ENCODE measurements at regions not wholly inside any gene's neighbourhood (a gene's known extent, or its start where the extent isn't known, plus 50 kb on each side); places are given as distances from the start of the nearest gene placed in this dataset.

GRCh38 chr2:150676747-150677383, 189.4 kb upstream of the RND3 start:
- H2AFZ ChIP-seq (ENCODE audit: low read depth, low read length) = no peak overlapping the region
- TF ChIP-seq POLR2AphosphoS5 (IDR thresholded peaks at IDR 0.05; ENCODE audit: insufficient read depth, low read depth, low read length) = no peak
- TF ChIP-seq FOS (IDR thresholded peaks at IDR 0.05; ENCODE audit: borderline replicate concordance, insufficient read depth, low read length) = no peak
- TF ChIP-seq, protein P1, sequence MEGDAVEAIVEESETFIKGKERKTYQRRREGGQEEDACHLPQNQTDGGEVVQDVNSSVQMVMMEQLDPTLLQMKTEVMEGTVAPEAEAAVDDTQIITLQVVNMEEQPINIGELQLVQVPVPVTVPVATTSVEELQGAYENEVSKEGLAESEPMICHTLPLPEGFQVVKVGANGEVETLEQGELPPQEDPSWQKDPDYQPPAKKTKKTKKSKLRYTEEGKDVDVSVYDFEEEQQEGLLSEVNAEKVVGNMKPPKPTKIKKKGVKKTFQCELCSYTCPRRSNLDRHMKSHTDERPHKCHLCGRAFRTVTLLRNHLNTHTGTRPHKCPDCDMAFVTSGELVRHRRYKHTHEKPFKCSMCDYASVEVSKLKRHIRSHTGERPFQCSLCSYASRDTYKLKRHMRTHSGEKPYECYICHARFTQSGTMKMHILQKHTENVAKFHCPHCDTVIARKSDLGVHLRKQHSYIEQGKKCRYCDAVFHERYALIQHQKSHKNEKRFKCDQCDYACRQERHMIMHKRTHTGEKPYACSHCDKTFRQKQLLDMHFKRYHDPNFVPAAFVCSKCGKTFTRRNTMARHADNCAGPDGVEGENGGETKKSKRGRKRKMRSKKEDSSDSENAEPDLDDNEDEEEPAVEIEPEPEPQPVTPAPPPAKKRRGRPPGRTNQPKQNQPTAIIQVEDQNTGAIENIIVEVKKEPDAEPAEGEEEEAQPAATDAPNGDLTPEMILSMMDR (IDR thresholded peaks at IDR 0.05; ENCODE audit: extremely low read depth in 1 of 2, insufficient read depth in 1 of 2, low read depth in 1 of 2, low read length in 2 of 2) = no peak
- no peak for TF ChIP-seq GATA2 (IDR thresholded peaks at IDR 0.05; ENCODE audit: insufficient read depth, insufficient read length, low read depth, low read length)
- TF ChIP-seq JUN (IDR thresholded peaks at IDR 0.05; ENCODE audit: borderline replicate concordance, insufficient read depth, insufficient read length, low read depth) = no peak
- TF ChIP-seq EZH2 (IDR thresholded peaks at IDR 0.05; ENCODE audit: borderline replicate concordance, low read depth, low read length, severe bottlenecking) = no peak
- no peak for TF ChIP-seq POLR2A (IDR thresholded peaks at IDR 0.05; ENCODE audit: low read depth, low read length)
- dilution Hi-C loops (cut with MboI; ENCODE audit: extremely low pct_ligation_motif_present, low sequenced_read_pairs) = no loop called here
- no peaks in the 10 kb centered on the region for H3K27me3 ChIP-seq (ENCODE audit: control insufficient read depth in 2 of 2, insufficient read depth in 2 of 2, low read length in 2 of 2)
- peaks cover 2% of the 10 kb centered on the region for H3K4me1 ChIP-seq (ENCODE audit: control insufficient read depth, extremely low read depth, insufficient read depth, low read length)
- intact Hi-C loops (cut with micrococcal nuclease) = no loop called here
- H3K4me3 ChIP-seq (replicated peaks in 1 of 3; ENCODE audit: insufficient read depth in 1 of 3, low read depth in 1 of 3, low read length in 3 of 3) = no peak overlapping the region
- no peaks in the 10 kb centered on the region for H3K79me2 ChIP-seq (ENCODE audit: control insufficient read depth, insufficient read depth, low read length)
- DNase-seq (ENCODE audit: low read depth, low spot score) (peak; percentile 36), FAIRE-seq (no peak)
- BruUV-seq (replicated peaks) = no TSS peak
- POLR2A ChIA-PET = interaction anchor here (0.6 kb wide), 1 partner anchor 51 kb away, joined by 3 read pairs; no protein-coding TSS in a partner anchor
- no peak overlapping the region for H3K27ac ChIP-seq (ENCODE audit: insufficient read depth, low read depth, low read length)
- H3K9ac ChIP-seq (replicated peaks; ENCODE audit: extremely low read depth, insufficient read depth, low read length) = no peak overlapping the region
- CTCF ChIA-PET = interaction anchor here (0.6 to 1.2 kb wide), 3 partner anchors 10 to 75 kb away, joined by 4 to 5 read pairs (median 4); no protein-coding TSS in a partner anchor
- no peaks in the 10 kb centered on the region for H4K20me1 ChIP-seq (replicated peaks; ENCODE audit: control insufficient read depth, extremely low read depth, insufficient read depth, low read length)
- H3K9me1 ChIP-seq (replicated peaks; ENCODE audit: control insufficient read depth, extremely low read depth, insufficient read depth, low read length) = no peaks in the 10 kb centered on the region
- no peak overlapping the region for H3K4me2 ChIP-seq (ENCODE audit: insufficient read depth, low read length)
- no peaks in the 10 kb centered on the region for H3K36me3 ChIP-seq (ENCODE audit: control insufficient read depth in 2 of 2, extremely low read depth in 1 of 2, insufficient read depth in 2 of 2, low read length in 2 of 2)
- H3K9me3 ChIP-seq (replicated peaks; ENCODE audit: control insufficient read depth, insufficient read depth, low read length) = no peaks in the 10 kb centered on the region

Data from endothelial cell of umbilical vein (primary cell).